Calu3 (cell line): ENCODE measurements at regions not wholly inside any gene's neighbourhood (a gene's known extent, or its start where the extent isn't known, plus 50 kb on each side); places are given as distances from the start of the nearest gene placed in this dataset.

Source experiments
- BruUV-seq: library from RNA; stranded (reverse); fragments of 400-500 nt; replicated peaks from 2 replicates; lab custom pipeline; 2021; lab: Mats Ljungman, UMichigan
- CTCF ChIA-PET: fragments of 300-600 bp; sonication (Branson Sonifier 250); formaldehyde crosslinking; loops from one replicate; lab custom pipeline; 2022; ENCODE audit warnings: antibody characterized with exemption; lab: Charles Lee
- DNase-seq: peaks from one replicate; pipeline ENCODE4 v3.0.0; 2022
- H3K27ac Mint-ChIP-seq: one replicate; pipeline ENCODE4 v1.8.0; 2022; ENCODE audit warnings: mixed read lengths; ENCODE audit not compliant: unreplicated experiment
- H3K27me3 Mint-ChIP-seq: one replicate; pipeline ENCODE4 v1.8.0; 2022; ENCODE audit warnings: mixed read lengths; ENCODE audit not compliant: unreplicated experiment
- H3K36me3 Mint-ChIP-seq: one replicate; pipeline ENCODE4 v1.8.0; 2022; ENCODE audit warnings: mild to moderate bottlenecking, moderate library complexity, mixed read lengths; ENCODE audit not compliant: insufficient read depth, unreplicated experiment
- H3K4me1 Mint-ChIP-seq: one replicate; pipeline ENCODE4 v1.8.0; 2022; ENCODE audit warnings: mild to moderate bottlenecking, low read depth, mixed read lengths; ENCODE audit not compliant: unreplicated experiment
- H3K4me3 Mint-ChIP-seq: one replicate; pipeline ENCODE4 v1.8.0; 2022; ENCODE audit warnings: mild to moderate bottlenecking, low read depth, moderate library complexity, mixed read lengths; ENCODE audit not compliant: unreplicated experiment
- H3K9me3 Mint-ChIP-seq: one replicate; pipeline ENCODE4 v1.8.0; 2022; ENCODE audit warnings: low read depth, mixed read lengths; ENCODE audit not compliant: unreplicated experiment
- intact Hi-C: fragments of 100-400 bp; cut with micrococcal nuclease; formaldehyde crosslinking; loops from one replicate; pipeline ENCODE4 v1.10.0; 2022; ENCODE audit not compliant: unreplicated experiment
- TF ChIP-seq, protein P1 (sequence below): fragments of 200-600 bp; IDR thresholded peaks from one replicate; pipeline ENCODE4 v1.8.0; 2022; ENCODE audit warnings: antibody characterized with exemption; ENCODE audit not compliant: unreplicated experiment

DNA sequence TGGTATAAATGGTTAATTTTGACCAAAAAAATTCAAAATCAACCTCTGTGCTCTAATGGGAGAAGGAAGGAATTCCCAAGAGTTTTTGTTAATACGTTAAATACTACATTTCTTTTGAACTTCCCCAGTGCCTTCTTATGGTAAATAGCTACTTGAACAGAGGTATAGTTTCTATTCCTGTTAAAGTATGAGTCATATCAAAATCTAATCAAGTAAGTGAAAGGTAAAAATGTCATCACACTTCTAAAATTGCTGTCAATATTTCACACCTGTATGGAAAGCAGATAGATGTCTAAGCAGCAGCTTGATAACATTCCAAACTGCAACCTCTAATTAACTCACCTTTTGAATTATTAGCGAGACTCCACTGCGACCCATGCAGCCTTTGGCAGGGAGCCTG lies 214.1 kb upstream of the MEF2C start:
- BruUV-seq = no TSS peak
- no peaks in the 10 kb centered on the region for H3K27me3 Mint-ChIP-seq
- H3K9me3 Mint-ChIP-seq = peaks cover 2% of the 10 kb centered on the region
- intact Hi-C loops = no loop called here
- CTCF ChIA-PET = interaction anchor here (1.5 kb wide), 1 partner anchor 14 kb away, joined by 3 read pairs; no protein-coding TSS in a partner anchor
- no peak for DNase-seq
- no peak overlapping the region for H3K27ac Mint-ChIP-seq
- TF ChIP-seq, protein P1, sequence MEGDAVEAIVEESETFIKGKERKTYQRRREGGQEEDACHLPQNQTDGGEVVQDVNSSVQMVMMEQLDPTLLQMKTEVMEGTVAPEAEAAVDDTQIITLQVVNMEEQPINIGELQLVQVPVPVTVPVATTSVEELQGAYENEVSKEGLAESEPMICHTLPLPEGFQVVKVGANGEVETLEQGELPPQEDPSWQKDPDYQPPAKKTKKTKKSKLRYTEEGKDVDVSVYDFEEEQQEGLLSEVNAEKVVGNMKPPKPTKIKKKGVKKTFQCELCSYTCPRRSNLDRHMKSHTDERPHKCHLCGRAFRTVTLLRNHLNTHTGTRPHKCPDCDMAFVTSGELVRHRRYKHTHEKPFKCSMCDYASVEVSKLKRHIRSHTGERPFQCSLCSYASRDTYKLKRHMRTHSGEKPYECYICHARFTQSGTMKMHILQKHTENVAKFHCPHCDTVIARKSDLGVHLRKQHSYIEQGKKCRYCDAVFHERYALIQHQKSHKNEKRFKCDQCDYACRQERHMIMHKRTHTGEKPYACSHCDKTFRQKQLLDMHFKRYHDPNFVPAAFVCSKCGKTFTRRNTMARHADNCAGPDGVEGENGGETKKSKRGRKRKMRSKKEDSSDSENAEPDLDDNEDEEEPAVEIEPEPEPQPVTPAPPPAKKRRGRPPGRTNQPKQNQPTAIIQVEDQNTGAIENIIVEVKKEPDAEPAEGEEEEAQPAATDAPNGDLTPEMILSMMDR = no peak
- H3K4me3 Mint-ChIP-seq = no peak overlapping the region
- no peaks in the 10 kb centered on the region for H3K36me3 Mint-ChIP-seq
- H3K4me1 Mint-ChIP-seq = peaks cover 11% of the 10 kb centered on the region

- Mint-ChIP-seq H3K27ac (no peak overlapping the region), H3K9me3 (peaks cover 2% of the 10 kb centered on the region), H3K4me3 (no peak overlapping the region), H3K36me3 (no peaks in the 10 kb centered on the region), H3K4me1 (peaks cover 11% of the 10 kb centered on the region), H3K27me3 (no peaks in the 10 kb centered on the region)
- no peak for DNase-seq
- CTCF ChIA-PET = no interaction called here
- TF ChIP-seq, protein P1 = no peak
- intact Hi-C loops = no loop called here
- BruUV-seq = no TSS peak
These were observed 212.4 kb upstream of the MEF2C start for GRCh38 chr5:89095341-89095740.

DNA sequence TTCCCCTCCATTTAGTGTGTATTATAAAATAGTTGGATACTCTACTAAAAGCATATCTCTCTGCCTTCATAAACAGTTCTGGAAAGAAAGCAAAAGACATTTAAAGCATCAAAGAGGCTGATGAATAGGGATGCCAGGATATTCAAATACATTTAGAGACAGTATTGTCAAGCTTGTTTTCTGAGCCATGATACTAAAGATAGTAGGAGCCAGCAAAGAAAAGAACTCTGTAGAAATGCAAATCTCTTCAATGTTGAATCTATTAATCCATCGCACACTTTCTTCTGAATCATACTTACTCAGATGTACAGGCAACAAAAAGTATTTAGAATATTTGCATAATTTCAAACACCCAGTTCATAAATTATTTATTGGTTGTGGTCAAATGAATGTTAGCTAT lies 207.1 kb upstream of the MEF2C start:
- H3K27ac Mint-ChIP-seq = no peak overlapping the region
- no peaks in the 10 kb centered on the region for H3K27me3 Mint-ChIP-seq
- H3K4me1 Mint-ChIP-seq = no peaks in the 10 kb centered on the region
- CTCF ChIA-PET = no interaction called here
- TF ChIP-seq, protein P1 = no peak
- DNase-seq = no peak
- H3K9me3 Mint-ChIP-seq = no peaks in the 10 kb centered on the region
- BruUV-seq = no TSS peak
- intact Hi-C loops = no loop called here
- no peak overlapping the region for H3K4me3 Mint-ChIP-seq
- H3K36me3 Mint-ChIP-seq = no peaks in the 10 kb centered on the region

- Mint-ChIP-seq H3K27me3 (no peaks in the 10 kb centered on the region), H3K4me3 (no peak overlapping the region), H3K36me3 (no peaks in the 10 kb centered on the region), H3K4me1 (no peaks in the 10 kb centered on the region), H3K9me3 (no peaks in the 10 kb centered on the region), H3K27ac (no peak overlapping the region)
- no peak for DNase-seq
- CTCF ChIA-PET = no interaction called here
- TF ChIP-seq, protein P1 = no peak
- BruUV-seq = no TSS peak
- intact Hi-C loops = no loop called here
These were observed 204.8 kb upstream of the MEF2C start for GRCh38 chr5:89087551-89088318.
